SK-N-DZ (cell line): ENCODE measurements at regions not wholly inside any gene's neighbourhood (a gene's known extent, or its start where the extent isn't known, plus 50 kb on each side); places are given as distances from the start of the nearest gene placed in this dataset.
"Not testable (repeated sequence)": the region's sequence is repeated elsewhere in the genome, so short reads cannot be mapped to it uniquely, and the experiment has no call there.

ENCODE experiments used
- DNase-seq: peaks from one replicate; pipeline ENCODE4 v3.0.0-alpha.2; 2015; ENCODE audit warnings: low spot score

GRCh38 chr3:26505399-26505798 lies 117.2 kb upstream of the LRRC3B start:
- peak; percentile 29 for DNase-seq

DNA sequence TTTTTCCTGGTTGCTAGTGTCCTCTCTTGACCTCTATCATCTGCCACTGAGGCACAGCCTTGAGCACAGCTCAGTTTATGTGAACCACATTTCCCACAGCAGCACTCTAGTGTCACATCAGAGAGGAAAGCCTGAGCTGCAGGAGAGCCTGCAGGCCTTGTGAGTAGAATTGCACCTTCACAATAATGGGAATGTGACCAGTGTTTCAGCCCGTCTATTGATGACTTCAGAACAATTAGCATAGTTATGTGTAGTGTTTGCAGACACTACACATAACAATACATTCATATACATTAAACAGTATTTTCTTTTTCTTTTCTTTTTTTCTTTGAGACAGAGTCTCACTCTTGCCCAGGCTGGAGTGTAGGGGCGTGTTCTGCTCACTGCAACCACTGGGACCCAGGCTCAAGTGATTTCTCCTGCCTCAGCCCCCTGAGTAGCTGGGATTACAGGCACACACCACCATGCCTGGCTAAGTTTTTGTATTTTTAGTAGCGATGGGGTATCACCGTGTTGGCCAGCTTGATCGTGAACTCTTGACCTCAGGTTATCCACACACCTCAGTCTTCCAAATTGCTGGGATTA lies 108.0 kb upstream of the LRRC3B start:
- DNase-seq, result not testable (repeated sequence)

DNA sequence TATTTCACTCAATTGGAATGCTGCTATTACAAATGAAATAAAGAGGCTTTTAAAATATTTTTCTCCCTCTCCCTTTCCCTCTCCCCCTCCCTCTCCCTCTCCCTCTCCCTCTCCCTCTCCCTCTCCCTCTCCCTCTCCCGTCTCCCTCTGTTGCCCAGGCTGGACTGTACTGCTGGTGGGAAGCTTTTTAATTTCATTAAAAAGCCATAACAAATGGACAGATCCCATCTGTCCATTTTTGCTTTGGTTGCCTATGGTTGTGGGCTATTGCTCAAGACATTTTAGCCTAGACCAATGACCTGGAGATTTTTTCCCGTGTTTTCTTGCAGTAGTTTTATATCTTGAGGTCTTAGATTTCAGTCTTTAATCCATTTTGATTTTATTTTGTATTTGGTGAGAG lies 107.2 kb upstream of the LRRC3B start:
- DNase-seq, result peak; percentile 49

DNA sequence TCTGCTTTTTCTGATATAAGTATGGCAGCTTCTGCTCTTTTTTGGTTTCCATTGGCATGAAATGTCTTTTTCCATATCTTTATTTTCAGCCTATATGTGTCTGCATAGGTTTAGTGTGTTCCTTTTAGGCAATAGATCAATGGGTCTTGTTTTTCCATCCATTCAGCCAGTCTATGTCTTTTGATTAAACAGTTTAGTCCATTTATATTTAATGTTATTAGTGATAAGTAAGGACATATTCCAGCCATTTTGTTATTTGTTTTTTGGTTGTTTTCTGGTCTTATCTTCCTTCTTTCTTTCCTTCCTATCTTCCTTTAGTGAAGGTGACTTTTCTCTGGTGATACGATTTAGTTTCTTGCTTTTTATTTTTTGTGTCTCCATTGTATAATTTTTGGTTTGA lies 101.3 kb upstream of the LRRC3B start:
- no peak for DNase-seq

DNA sequence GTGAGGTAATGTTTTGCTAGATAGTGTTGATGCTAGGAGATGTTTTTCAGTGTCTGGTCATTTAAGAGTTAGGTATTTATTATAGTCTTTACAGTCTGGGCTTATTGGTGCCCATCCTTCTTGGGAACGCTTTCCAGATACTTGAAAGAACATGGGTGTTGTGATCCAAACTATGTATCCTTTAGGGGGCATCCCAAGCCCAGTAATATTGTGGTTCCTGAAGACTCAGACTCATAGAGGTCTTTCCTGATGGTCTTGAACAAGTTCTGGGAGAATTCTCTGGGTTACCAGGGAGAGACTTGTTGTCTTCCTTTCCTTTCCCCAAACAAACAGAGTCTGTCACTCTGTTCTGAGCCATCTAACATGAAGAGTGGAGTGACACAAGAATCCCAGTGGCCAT lies 99.7 kb upstream of the LRRC3B start:
- DNase-seq, result no peak

- DNase-seq, result no peak
These were observed 97.6 kb upstream of the LRRC3B start for GRCh38 chr3:26525013-26525412.

DNA sequence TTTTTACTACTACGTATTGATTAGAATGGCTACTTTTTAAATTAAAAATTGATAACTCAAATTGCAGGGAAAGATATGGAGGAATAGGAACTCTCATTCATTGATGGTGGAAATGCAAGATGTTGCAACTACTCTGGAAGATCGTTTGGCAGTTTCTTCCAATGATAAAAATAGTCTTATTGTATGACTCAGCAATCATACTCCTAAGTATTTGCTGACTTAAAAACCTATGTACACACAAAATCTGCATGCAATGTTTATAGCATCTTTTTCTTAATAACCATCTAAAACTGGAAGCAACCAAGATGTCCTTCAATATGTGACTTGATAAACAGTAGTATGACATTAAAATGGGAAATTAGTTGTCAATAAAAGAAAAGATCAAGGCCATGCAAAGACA lies 87.4 kb upstream of the LRRC3B start:
- DNase-seq, result no peak

- no peak for DNase-seq
These were observed 85.6 kb upstream of the LRRC3B start for GRCh38 chr3:26536955-26537354.

- no peak for DNase-seq
These were observed 72.2 kb upstream of the LRRC3B start for GRCh38 chr3:26550413-26550812.

DNA sequence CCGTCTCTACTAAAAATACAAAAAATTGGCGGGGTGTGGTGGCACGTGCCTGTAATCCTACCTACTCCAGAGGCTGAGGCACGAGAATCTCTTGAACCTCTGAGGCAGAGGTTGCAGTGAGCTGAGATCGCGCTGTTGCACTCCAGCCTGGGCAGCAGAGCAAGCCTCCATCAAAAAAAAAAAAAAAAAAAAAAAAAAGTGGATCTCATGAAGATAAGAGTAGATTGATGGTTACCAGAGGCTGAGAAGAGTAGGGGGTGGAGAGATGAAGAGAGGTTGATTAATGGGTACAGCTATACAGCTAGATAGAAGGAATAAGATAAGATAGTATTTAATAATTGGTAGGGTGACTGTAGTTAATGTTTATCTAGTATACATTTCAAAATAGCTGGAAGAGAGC lies 65.9 kb upstream of the LRRC3B start:
- peak; percentile 55 for DNase-seq

DNA sequence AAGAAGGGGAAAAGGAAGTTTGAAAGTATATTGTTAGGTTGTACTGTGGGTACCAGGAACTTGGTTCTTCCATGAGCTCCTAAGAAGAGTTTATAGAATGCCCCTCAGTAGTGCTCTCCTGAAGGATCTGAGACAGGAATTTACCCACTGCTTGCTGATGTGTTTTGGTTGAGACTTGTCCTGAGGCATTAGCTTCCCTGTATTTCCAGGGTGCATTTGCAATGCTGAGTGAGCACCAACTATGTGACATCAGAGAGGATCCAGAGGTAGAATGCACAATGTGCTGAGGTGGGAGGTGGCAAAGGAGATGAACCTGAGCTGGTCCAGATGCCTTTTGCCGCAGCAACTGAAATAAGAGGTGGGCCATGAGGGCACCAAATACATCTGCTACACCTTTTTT lies 64.3 kb upstream of the LRRC3B start:
- DNase-seq, result peak; percentile 7

DNA sequence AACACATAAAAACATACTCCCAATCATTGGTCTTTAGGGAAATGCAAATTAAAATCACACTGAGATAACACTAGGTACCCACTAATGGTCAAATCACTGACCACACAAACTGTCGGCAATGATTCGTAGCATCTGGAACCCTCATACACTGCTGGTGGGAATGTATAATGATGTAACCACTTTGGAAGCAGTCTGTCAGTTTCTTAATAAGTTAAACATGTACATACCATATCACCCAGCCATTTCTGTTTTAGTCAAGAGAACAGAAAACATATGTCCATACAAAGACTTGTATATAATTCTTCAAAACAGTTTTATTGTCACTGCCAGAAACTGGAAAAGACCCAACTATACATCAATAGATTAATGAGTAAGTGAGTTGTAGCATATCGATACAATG lies 63.3 kb upstream of the LRRC3B start:
- DNase-seq, result no peak

- no peak for DNase-seq
These were observed 62.5 kb upstream of the LRRC3B start for GRCh38 chr3:26560081-26560480.

- no peak for DNase-seq
These were observed 60.4 kb upstream of the LRRC3B start for GRCh38 chr3:26562021-26562768.
